Gastrocnemius medialis (tissue), 4 donors: ENCODE measurements at regions not wholly inside any gene's neighbourhood (a gene's known extent, or its start where the extent isn't known, plus 50 kb on each side); places are given as distances from the start of the nearest gene placed in this dataset.
"Not testable (repeated sequence)": the region's sequence is repeated elsewhere in the genome, so short reads cannot be mapped to it uniquely, and the experiment has no call there.

ENCODE experiments used
- ATAC-seq, 2 donors: fragments of 150-250 bp; one replicate each; pipeline ENCODE4 v1.9.1; 2016
- DNase-seq, 2 donors: peaks; one replicate each; pipeline ENCODE4 v3.0.0-alpha.2; 2019
- H3K27ac ChIP-seq, 4 donors: fragments of 200-600 bp; sonication (generic); 1 replicate in 1 of 4; 2 replicates in 3 of 4; pipeline ENCODE4 v1.5.1; 2016 to 2018; ENCODE audit warnings: mild to moderate bottlenecking in 2 of 4, moderate library complexity in 1 of 4
- H3K27me3 ChIP-seq, 3 donors: fragments of 200-600 bp; sonication (generic) in 2 of 3; 1 replicate in 1 of 3; 2 replicates in 2 of 3; pipeline versions ENCODE4 v1.5.1 to v1.6.0; 2016 to 2019; ENCODE audit warnings: mild to moderate bottlenecking in 1 of 3, moderate library complexity in 1 of 3
- H3K36me3 ChIP-seq, 2 donors: fragments of 200-600 bp; sonication (generic) in 1 of 2; one replicate each; pipeline ENCODE4 v1.5.1; 2017 to 2018
- H3K4me1 ChIP-seq, 2 donors: fragments of 200-600 bp; sonication (generic) in 1 of 2; one replicate each; pipeline ENCODE4 v1.5.1; 2016 to 2017; ENCODE audit warnings: mild to moderate bottlenecking in 2 of 2
- H3K4me3 ChIP-seq, 4 donors: fragments of 200-600 bp; sonication (generic) in 3 of 4; 1 replicate in 1 of 4; 2 replicates in 3 of 4; pipeline ENCODE4 v1.5.1; 2016 to 2019; ENCODE audit warnings: mild to moderate bottlenecking in 2 of 4
- H3K9me3 ChIP-seq, 3 donors: fragments of 200-600 bp; sonication (generic) in 2 of 3; 1 replicate in 1 of 3; 2 replicates in 2 of 3; pipeline ENCODE4 v1.5.1; 2016 to 2019
- POLR2A ChIP-seq, 2 donors: fragments of 450-650 bp; IDR thresholded peaks; one replicate each; pipeline ENCODE4 v1.6.1; 2017; ENCODE audit warnings: antibody characterized with exemption in 2 of 2, mild to moderate bottlenecking in 2 of 2, moderate library complexity in 2 of 2
- in situ Hi-C, 4 donors: fragments of 200-750 bp; cut with MboI; loops; one replicate each; pipeline versions ENCODE4 v1.15.0 to v1.8.0; 2017; ENCODE audit warnings: low sequenced_read_pairs in 4 of 4
- intact Hi-C: fragments of 100-400 bp; cut with DNase I; formaldehyde crosslinking; loops from one replicate; pipeline ENCODE4 v1.15.1; 2023; ENCODE audit warnings: low total_unique reads
- TF ChIP-seq, protein P1 (sequence below), 5 experiments: fragments of 450-650 bp in 3 of 5; fragments of 200-600 bp in 2 of 5; sonication (generic) in 2 of 5; IDR thresholded peaks in 4 of 5; conservative IDR thresholded peaks in 1 of 5; 1 replicate in 4 of 5; 2 replicates in 1 of 5; pipeline ENCODE4 v1.5.1; 2016 to 2019; ENCODE audit warnings: antibody characterized with exemption in 5 of 5, mild to moderate bottlenecking in 3 of 5, moderate library complexity in 3 of 5

- in situ Hi-C loops (loop anchor here in 1 of 4 donors (25.0 kb wide), 1 partner anchor 106 kb away; no protein-coding TSS in a partner anchor), intact Hi-C loops (no loop called here)
- Histone ChIP-seq H3K27ac (no peak overlapping the region), H3K9me3 (no peaks in the 10 kb centered on the region), H3K4me3 (no peak overlapping the region), H3K36me3 (no peaks in the 10 kb centered on the region), H3K27me3 (no peaks in the 10 kb centered on the region), H3K4me1 (no peaks in the 10 kb centered on the region)
- TF ChIP-seq POLR2A (IDR thresholded peaks at IDR 0.05), result no peak
- TF ChIP-seq, protein P1, sequence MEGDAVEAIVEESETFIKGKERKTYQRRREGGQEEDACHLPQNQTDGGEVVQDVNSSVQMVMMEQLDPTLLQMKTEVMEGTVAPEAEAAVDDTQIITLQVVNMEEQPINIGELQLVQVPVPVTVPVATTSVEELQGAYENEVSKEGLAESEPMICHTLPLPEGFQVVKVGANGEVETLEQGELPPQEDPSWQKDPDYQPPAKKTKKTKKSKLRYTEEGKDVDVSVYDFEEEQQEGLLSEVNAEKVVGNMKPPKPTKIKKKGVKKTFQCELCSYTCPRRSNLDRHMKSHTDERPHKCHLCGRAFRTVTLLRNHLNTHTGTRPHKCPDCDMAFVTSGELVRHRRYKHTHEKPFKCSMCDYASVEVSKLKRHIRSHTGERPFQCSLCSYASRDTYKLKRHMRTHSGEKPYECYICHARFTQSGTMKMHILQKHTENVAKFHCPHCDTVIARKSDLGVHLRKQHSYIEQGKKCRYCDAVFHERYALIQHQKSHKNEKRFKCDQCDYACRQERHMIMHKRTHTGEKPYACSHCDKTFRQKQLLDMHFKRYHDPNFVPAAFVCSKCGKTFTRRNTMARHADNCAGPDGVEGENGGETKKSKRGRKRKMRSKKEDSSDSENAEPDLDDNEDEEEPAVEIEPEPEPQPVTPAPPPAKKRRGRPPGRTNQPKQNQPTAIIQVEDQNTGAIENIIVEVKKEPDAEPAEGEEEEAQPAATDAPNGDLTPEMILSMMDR (IDR thresholded peaks at IDR 0.05 in 4 of 5, conservative IDR thresholded peaks at IDR 0.05 in 1 of 5), result no peak
- DNase-seq (no peak), ATAC-seq (no peak)
These were observed 708.5 kb upstream of the RAG2 start for GRCh38 chr11:37306563-37306962.

DNA sequence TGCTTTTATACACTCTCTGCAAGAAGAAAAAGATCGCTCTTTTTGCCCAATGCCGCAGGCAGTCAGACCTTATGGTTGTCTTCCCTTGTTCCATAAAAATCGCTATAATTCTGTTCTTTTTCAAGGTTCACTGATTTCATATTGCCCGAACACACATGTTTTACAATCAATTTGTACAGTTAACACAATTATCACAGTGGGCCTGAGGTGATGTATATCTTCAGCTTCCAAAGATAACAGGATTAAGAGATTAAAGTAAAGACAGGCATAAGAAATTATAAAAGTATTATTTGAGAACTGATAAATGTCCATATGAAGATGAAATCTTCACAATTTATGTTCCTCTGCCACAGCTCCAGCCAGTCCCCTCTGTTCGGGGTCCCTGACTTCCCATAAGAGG, 703.4 kb upstream of the RAG2 start:
- ATAC-seq, H3K27ac ChIP-seq, intact Hi-C loops, H3K9me3 ChIP-seq, H3K4me1 ChIP-seq, H3K36me3 ChIP-seq, H3K4me3 ChIP-seq, DNase-seq, H3K27me3 ChIP-seq: not testable (repeated sequence)
- in situ Hi-C loops, result loop anchor here in 1 of 4 donors (25.0 kb wide), 1 partner anchor 111 kb away; no protein-coding TSS in a partner anchor

- in situ Hi-C loops, result no loop called here
- H3K27ac ChIP-seq, result no peak overlapping the region
- intact Hi-C loops, result no loop called here
- no peak for TF ChIP-seq POLR2A (IDR thresholded peaks at IDR 0.05)
- TF ChIP-seq, protein P1 (IDR thresholded peaks at IDR 0.05 in 4 of 5, conservative IDR thresholded peaks at IDR 0.05 in 1 of 5), result no peak
- H3K4me3 ChIP-seq, result no peak overlapping the region
- no peaks in the 10 kb centered on the region for H3K4me1 ChIP-seq
- ATAC-seq (no peak), DNase-seq (no peak)
- H3K9me3 ChIP-seq, result no peaks in the 10 kb centered on the region
- no peaks in the 10 kb centered on the region for H3K36me3 ChIP-seq
- no peaks in the 10 kb centered on the region for H3K27me3 ChIP-seq
These were observed 700.1 kb upstream of the RAG2 start for GRCh38 chr11:37298173-37298572.

- TF ChIP-seq, protein P1 (IDR thresholded peaks at IDR 0.05 in 4 of 5, conservative IDR thresholded peaks at IDR 0.05 in 1 of 5), result no peak
- TF ChIP-seq POLR2A (IDR thresholded peaks at IDR 0.05), result no peak
- in situ Hi-C loops, result no loop called here
- no peak overlapping the region for H3K27ac ChIP-seq
- H3K4me3 ChIP-seq, result no peak overlapping the region
- ATAC-seq (no peak), DNase-seq (no peak)
- no peaks in the 10 kb centered on the region for H3K4me1 ChIP-seq
- no peaks in the 10 kb centered on the region for H3K9me3 ChIP-seq
- intact Hi-C loops, result no loop called here
- no peaks in the 10 kb centered on the region for H3K27me3 ChIP-seq
- H3K36me3 ChIP-seq, result no peaks in the 10 kb centered on the region
These were observed 688.9 kb upstream of the RAG2 start for GRCh38 chr11:37286890-37287289.

DNA sequence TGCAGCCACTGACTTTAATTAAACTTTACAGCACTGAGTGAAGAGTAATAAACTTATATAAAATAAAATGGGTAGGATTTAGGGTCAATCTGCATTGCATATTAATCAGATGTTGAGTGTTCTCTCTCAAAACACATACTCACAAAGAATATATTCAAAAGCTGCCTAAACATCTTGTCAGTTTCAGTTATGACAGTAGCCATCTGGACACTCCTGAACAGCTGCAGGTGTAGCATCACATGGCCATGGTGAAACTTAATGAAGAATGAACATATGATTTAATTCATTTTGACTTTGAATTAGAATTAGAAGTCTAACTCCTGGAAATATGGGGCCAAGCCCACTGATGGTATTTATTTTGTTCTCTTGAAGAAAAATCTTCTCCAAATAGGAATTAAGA, 684.3 kb upstream of the RAG2 start:
- Histone ChIP-seq H3K4me3 (no peak overlapping the region), H3K4me1 (no peaks in the 10 kb centered on the region), H3K27me3 (no peaks in the 10 kb centered on the region), H3K27ac (no peak overlapping the region), H3K36me3 (no peaks in the 10 kb centered on the region), H3K9me3 (no peaks in the 10 kb centered on the region)
- ATAC-seq, result no peak
- in situ Hi-C loops, result no loop called here
- intact Hi-C loops, result no loop called here
- DNase-seq, result no peak
- no peak for TF ChIP-seq POLR2A (IDR thresholded peaks at IDR 0.05)
- TF ChIP-seq, protein P1 (IDR thresholded peaks at IDR 0.05 in 4 of 5, conservative IDR thresholded peaks at IDR 0.05 in 1 of 5), result no peak
